ENCODE measurements at regions not wholly inside any gene's neighbourhood (a gene's known extent, or its start where the extent isn't known, plus 50 kb on each side); places are given as distances from the start of the nearest gene placed in this dataset.

DNA sequence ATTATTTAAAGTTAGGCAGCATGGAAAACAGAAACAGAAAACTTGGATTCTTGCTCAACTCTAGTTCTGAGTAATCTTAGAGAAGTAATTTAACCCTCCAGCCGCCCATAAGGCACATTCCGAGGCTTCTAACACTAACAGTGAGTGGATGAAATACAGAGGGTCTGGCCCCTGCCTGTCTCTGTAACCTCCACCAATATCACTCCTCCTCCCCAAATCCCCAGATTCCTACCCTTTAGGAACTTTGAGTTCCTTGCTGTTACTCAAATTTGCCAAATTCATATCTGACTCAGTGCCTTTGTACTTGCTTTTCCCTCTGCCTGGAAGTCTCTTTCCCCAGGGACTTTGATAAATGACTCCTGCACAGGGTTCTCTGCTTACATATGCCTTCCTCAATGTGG lies 112.5 kb upstream of the TGFBR2 start:
- Histone ChIP-seq H3K27ac (ENCODE audit: low read depth, low read length) (no peak overlapping the region), H3K4me1 (ENCODE audit: control insufficient read depth, low read depth, low read length) (no peaks in the 10 kb centered on the region), H4K5ac (ENCODE audit: low read length) (no peak overlapping the region), H3K4ac (ENCODE audit: low read depth, low read length) (no peak overlapping the region), H3K79me2 (ENCODE audit: control insufficient read depth, insufficient read depth, low read length) (no peaks in the 10 kb centered on the region), H3K27me3 (ENCODE audit: insufficient read depth, low read length, poor library complexity) (no peaks in the 10 kb centered on the region), H4K8ac (ENCODE audit: low read depth, low read length) (no peak overlapping the region), H3K18ac (ENCODE audit: low read length) (no peak overlapping the region), H3K56ac (ENCODE audit: low read length) (no peak overlapping the region), H3K4me2 (ENCODE audit: low read length) (no peak overlapping the region), H2AK5ac (ENCODE audit: low read length) (no peak overlapping the region), H3K79me1 (ENCODE audit: low read length) (no peaks in the 10 kb centered on the region), H3K23ac (ENCODE audit: low read length) (no peak overlapping the region), H2BK5ac (ENCODE audit: low read length) (no peak overlapping the region), H3K9ac (ENCODE audit: low read length) (no peak overlapping the region), H2BK15ac (replicated peaks; ENCODE audit: low read depth) (no peak overlapping the region), H3K4me3 (ENCODE audit: low read length) (no peak overlapping the region), H2BK120ac (ENCODE audit: low read depth, low read length) (no peak overlapping the region), H3K36me3 (ENCODE audit: control insufficient read depth, insufficient read depth, low read length) (no peaks in the 10 kb centered on the region)
- no CpG with 5 or more reads among the region's 2 CpGs for WGBS (ENCODE audit: extremely low coverage, insufficient coverage, low lambda C conversion rate)
- DNase-seq: no peak

GRCh38 chr3:30495172-30496065 lies 111.0 kb upstream of the TGFBR2 start:
- no peak for DNase-seq
- Histone ChIP-seq H3K79me1 (ENCODE audit: low read length) (no peaks in the 10 kb centered on the region), H3K18ac (ENCODE audit: low read length) (no peak overlapping the region), H3K27ac (ENCODE audit: low read depth, low read length) (no peak overlapping the region), H3K27me3 (ENCODE audit: insufficient read depth, low read length, poor library complexity) (no peaks in the 10 kb centered on the region), H2BK120ac (ENCODE audit: low read depth, low read length) (no peak overlapping the region), H2BK5ac (ENCODE audit: low read length) (no peak overlapping the region), H3K56ac (ENCODE audit: low read length) (no peak overlapping the region), H3K36me3 (ENCODE audit: control insufficient read depth, insufficient read depth, low read length) (no peaks in the 10 kb centered on the region), H3K4me3 (ENCODE audit: low read length) (no peak overlapping the region), H3K23ac (ENCODE audit: low read length) (no peak overlapping the region), H3K4me2 (ENCODE audit: low read length) (no peak overlapping the region), H3K9ac (ENCODE audit: low read length) (no peak overlapping the region), H4K5ac (ENCODE audit: low read length) (no peak overlapping the region), H2BK15ac (replicated peaks; ENCODE audit: low read depth) (no peak overlapping the region), H3K79me2 (ENCODE audit: control insufficient read depth, insufficient read depth, low read length) (no peaks in the 10 kb centered on the region), H2AK5ac (ENCODE audit: low read length) (no peak overlapping the region), H3K4ac (ENCODE audit: low read depth, low read length) (no peak overlapping the region), H3K4me1 (ENCODE audit: control insufficient read depth, low read depth, low read length) (no peaks in the 10 kb centered on the region), H4K8ac (ENCODE audit: low read depth, low read length) (no peak overlapping the region)
- no CpG with 5 or more reads among the region's 6 CpGs for WGBS (ENCODE audit: extremely low coverage, insufficient coverage, low lambda C conversion rate)

DNA sequence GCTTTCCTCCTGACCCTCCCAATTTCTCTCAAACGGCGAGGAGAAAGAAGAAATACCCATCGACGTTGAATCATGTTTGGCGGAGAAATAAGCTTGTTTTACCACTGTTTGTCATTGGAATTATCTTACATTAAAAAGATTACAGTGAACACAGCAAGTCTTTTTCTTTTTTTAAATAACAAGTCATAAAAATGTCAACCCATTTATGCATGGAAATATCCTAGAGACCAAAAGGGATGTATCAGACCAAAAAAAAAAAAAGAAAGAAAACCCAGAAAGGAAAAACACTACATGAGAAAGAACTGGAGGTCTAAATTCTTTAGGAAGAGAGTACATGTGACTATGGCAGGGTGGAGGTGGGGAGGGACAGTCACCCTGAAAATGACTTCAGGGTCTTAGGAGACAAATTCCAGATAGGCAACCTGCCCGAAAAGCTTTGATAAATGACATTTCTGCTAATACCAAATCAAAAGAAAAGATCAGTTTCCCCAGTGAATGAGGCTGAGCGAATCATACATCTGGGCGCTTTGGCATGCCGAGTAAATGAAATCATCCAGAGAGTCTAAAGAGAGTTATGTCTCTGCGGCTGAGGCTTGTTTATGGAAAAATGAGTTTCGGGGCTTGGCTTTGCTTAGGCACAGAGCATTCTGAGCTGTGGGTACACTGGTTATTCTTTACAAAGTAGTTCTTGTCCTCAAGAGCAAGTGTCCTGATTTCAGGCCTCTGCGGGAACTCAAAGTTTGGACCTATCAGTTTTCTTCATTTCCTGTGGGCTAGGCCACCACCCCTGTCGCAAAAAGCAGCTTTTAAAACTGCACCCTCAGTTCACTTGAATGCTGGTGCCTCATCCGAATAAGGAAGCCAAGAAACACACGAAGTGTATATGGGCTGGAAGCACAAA lies 110.1 kb upstream of the TGFBR2 start:
- Histone ChIP-seq H3K27ac (ENCODE audit: low read depth, low read length) (no peak overlapping the region), H2BK5ac (ENCODE audit: low read length) (no peak overlapping the region), H3K56ac (ENCODE audit: low read length) (no peak overlapping the region), H3K79me1 (ENCODE audit: low read length) (no peaks in the 10 kb centered on the region), H3K23ac (ENCODE audit: low read length) (no peak overlapping the region), H3K27me3 (ENCODE audit: insufficient read depth, low read length, poor library complexity) (no peaks in the 10 kb centered on the region), H2BK120ac (ENCODE audit: low read depth, low read length) (no peak overlapping the region), H2AK5ac (ENCODE audit: low read length) (no peak overlapping the region), H3K79me2 (ENCODE audit: control insufficient read depth, insufficient read depth, low read length) (no peaks in the 10 kb centered on the region), H3K36me3 (ENCODE audit: control insufficient read depth, insufficient read depth, low read length) (no peaks in the 10 kb centered on the region), H3K4me3 (ENCODE audit: low read length) (no peak overlapping the region), H3K4me1 (ENCODE audit: control insufficient read depth, low read depth, low read length) (no peaks in the 10 kb centered on the region), H3K18ac (ENCODE audit: low read length) (no peak overlapping the region), H3K9ac (ENCODE audit: low read length) (no peak overlapping the region), H3K4me2 (ENCODE audit: low read length) (no peak overlapping the region), H2BK15ac (replicated peaks; ENCODE audit: low read depth) (no peak overlapping the region), H3K4ac (ENCODE audit: low read depth, low read length) (no peak overlapping the region), H4K5ac (ENCODE audit: low read length) (no peak overlapping the region), H4K8ac (ENCODE audit: low read depth, low read length) (no peak overlapping the region)
- DNase-seq: no peak
- WGBS (ENCODE audit: extremely low coverage, insufficient coverage, low lambda C conversion rate): no CpG with 5 or more reads among the region's 15 CpGs

GRCh38 chr3:30498587-30498967 lies 107.8 kb upstream of the TGFBR2 start:
- no peak overlapping the region for H4K5ac ChIP-seq (ENCODE audit: low read length)
- H3K4me1 ChIP-seq (ENCODE audit: control insufficient read depth, low read depth, low read length): no peaks in the 10 kb centered on the region
- H4K8ac ChIP-seq (ENCODE audit: low read depth, low read length): no peak overlapping the region
- H3K79me1 ChIP-seq (ENCODE audit: low read length): no peaks in the 10 kb centered on the region
- no peak overlapping the region for H3K4ac ChIP-seq (ENCODE audit: low read depth, low read length)
- no peak overlapping the region for H3K23ac ChIP-seq (ENCODE audit: low read length)
- DNase-seq: no peak
- H3K18ac ChIP-seq (ENCODE audit: low read length): no peak overlapping the region
- H2BK15ac ChIP-seq (replicated peaks; ENCODE audit: low read depth): no peak overlapping the region
- no peaks in the 10 kb centered on the region for H3K27me3 ChIP-seq (ENCODE audit: insufficient read depth, low read length, poor library complexity)
- no peak overlapping the region for H3K56ac ChIP-seq (ENCODE audit: low read length)
- H3K4me3 ChIP-seq (ENCODE audit: low read length): no peak overlapping the region
- H2BK120ac ChIP-seq (ENCODE audit: low read depth, low read length): no peak overlapping the region
- no peak overlapping the region for H3K9ac ChIP-seq (ENCODE audit: low read length)
- no peak overlapping the region for H2AK5ac ChIP-seq (ENCODE audit: low read length)
- WGBS (ENCODE audit: extremely low coverage, insufficient coverage, low lambda C conversion rate): no CpG with 5 or more reads among the region's 1 CpG
- H3K27ac ChIP-seq (ENCODE audit: low read depth, low read length): no peak overlapping the region
- H3K36me3 ChIP-seq (ENCODE audit: control insufficient read depth, insufficient read depth, low read length): no peaks in the 10 kb centered on the region
- no peak overlapping the region for H3K4me2 ChIP-seq (ENCODE audit: low read length)
- no peak overlapping the region for H2BK5ac ChIP-seq (ENCODE audit: low read length)
- no peaks in the 10 kb centered on the region for H3K79me2 ChIP-seq (ENCODE audit: control insufficient read depth, insufficient read depth, low read length)

GRCh38 chr3:30500666-30501399 lies 105.6 kb upstream of the TGFBR2 start:
- Histone ChIP-seq H3K36me3 (ENCODE audit: control insufficient read depth, insufficient read depth, low read length) (no peaks in the 10 kb centered on the region), H2BK5ac (ENCODE audit: low read length) (no peak overlapping the region), H4K5ac (ENCODE audit: low read length) (no peak overlapping the region), H3K79me2 (ENCODE audit: control insufficient read depth, insufficient read depth, low read length) (no peaks in the 10 kb centered on the region), H2BK120ac (ENCODE audit: low read depth, low read length) (no peak overlapping the region), H3K4me2 (ENCODE audit: low read length) (no peak overlapping the region), H3K4ac (ENCODE audit: low read depth, low read length) (no peak overlapping the region), H3K27ac (ENCODE audit: low read depth, low read length) (no peak overlapping the region), H3K56ac (ENCODE audit: low read length) (no peak overlapping the region), H3K4me1 (ENCODE audit: control insufficient read depth, low read depth, low read length) (no peaks in the 10 kb centered on the region), H2AK5ac (ENCODE audit: low read length) (no peak overlapping the region), H2BK15ac (replicated peaks; ENCODE audit: low read depth) (no peak overlapping the region), H3K27me3 (ENCODE audit: insufficient read depth, low read length, poor library complexity) (no peaks in the 10 kb centered on the region), H3K4me3 (ENCODE audit: low read length) (no peak overlapping the region), H4K8ac (ENCODE audit: low read depth, low read length) (no peak overlapping the region), H3K9ac (ENCODE audit: low read length) (no peak overlapping the region), H3K79me1 (ENCODE audit: low read length) (no peaks in the 10 kb centered on the region), H3K23ac (ENCODE audit: low read length) (no peak overlapping the region), H3K18ac (ENCODE audit: low read length) (no peak overlapping the region)
- no CpG with 5 or more reads among the region's 7 CpGs for WGBS (ENCODE audit: extremely low coverage, insufficient coverage, low lambda C conversion rate)
- no peak for DNase-seq

All from mesendoderm (in vitro differentiated cells).